Astrocyte of the spinal cord (primary cell): ENCODE measurements at regions not wholly inside any gene's neighbourhood (a gene's known extent, or its start where the extent isn't known, plus 50 kb on each side); places are given as distances from the start of the nearest gene placed in this dataset.

ENCODE experiments used
- DNase-seq: peaks from one replicate; pipeline ENCODE4 v3.0.0; 2011; ENCODE audit warnings: low read depth, low spot score
- H3K4me3 ChIP-seq: 2 replicates; pipeline ENCODE4 v1.5.1; 2011; ENCODE audit warnings: low read depth, mild to moderate bottlenecking, low read length, moderate library complexity
- in situ Hi-C: cut with HindIII; loops from 2 replicates; pipeline ENCODE4 v1.10.0; 2017; ENCODE audit warnings: low sequenced_read_pairs
- TF ChIP-seq, protein P1 (sequence below): IDR thresholded peaks from 2 replicates; pipeline ENCODE4 v1.5.1; 2012; ENCODE audit warnings: low read depth, mild to moderate bottlenecking, low read length, inconsistent platforms

DNA sequence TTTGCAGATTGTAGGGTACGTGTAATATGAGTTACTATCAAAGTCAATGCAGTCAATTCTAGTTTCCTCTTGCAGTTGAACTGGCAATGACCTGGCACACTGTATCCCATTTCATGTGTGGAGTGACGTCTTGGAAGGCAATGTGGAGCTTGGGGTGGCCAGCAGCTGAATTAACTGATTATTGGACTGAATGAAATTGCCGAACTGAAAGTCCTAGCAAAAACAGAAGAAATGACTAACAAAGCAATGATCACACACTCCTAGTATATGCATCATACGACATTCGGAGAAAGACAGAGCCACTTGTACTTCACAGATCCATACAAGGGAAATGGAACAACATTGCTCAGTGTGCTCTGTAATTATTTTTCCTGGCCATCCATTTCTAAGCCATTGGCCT lies 259.1 kb upstream of the DAPK1 start:
- in situ Hi-C loops = no loop called here
- peak; percentile 6 for DNase-seq
- no peak overlapping the region for H3K4me3 ChIP-seq
- TF ChIP-seq, protein P1, sequence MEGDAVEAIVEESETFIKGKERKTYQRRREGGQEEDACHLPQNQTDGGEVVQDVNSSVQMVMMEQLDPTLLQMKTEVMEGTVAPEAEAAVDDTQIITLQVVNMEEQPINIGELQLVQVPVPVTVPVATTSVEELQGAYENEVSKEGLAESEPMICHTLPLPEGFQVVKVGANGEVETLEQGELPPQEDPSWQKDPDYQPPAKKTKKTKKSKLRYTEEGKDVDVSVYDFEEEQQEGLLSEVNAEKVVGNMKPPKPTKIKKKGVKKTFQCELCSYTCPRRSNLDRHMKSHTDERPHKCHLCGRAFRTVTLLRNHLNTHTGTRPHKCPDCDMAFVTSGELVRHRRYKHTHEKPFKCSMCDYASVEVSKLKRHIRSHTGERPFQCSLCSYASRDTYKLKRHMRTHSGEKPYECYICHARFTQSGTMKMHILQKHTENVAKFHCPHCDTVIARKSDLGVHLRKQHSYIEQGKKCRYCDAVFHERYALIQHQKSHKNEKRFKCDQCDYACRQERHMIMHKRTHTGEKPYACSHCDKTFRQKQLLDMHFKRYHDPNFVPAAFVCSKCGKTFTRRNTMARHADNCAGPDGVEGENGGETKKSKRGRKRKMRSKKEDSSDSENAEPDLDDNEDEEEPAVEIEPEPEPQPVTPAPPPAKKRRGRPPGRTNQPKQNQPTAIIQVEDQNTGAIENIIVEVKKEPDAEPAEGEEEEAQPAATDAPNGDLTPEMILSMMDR = no peak

DNA sequence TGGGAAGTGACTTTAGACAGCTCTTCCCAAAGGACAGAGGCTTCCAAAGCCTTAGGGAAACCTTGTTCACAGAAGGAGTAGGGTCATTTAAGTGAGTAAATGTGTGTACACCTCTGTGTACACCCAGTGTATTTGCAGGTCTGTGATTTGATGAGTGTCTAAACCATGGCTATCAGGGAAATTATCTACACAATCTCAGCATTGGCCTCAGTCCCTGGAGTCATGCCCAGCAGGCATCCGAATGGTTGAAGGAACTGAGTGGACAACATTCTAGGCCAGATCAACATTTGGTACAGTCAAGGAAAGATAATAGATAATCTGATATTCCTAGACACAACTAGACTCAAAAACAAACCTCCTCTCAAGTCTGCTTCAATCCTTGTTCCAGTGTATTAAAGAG lies 258.4 kb upstream of the DAPK1 start:
- in situ Hi-C loops = no loop called here
- DNase-seq = no peak
- TF ChIP-seq, protein P1 = no peak
- H3K4me3 ChIP-seq = no peak overlapping the region

DNA sequence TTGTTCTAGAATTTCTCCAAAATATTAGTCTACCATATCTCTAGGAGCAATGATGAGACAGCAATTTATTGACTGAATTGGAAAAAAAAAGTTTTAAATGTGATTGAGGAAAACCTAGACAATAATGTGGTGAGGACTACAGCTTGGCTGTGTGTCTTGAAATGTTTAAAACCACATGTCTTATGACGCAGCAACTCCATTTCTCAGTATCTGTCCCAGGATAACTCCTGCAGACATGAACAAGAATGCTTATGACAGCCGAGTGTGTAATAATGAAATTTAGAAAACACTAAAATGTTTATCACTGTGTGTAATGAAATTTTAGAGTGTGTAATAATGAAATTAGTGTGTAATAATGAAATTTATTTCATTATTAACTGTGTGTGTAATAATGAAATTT lies 254.1 kb upstream of the DAPK1 start:
- TF ChIP-seq, protein P1 = no peak
- in situ Hi-C loops = no loop called here
- H3K4me3 ChIP-seq = no peak overlapping the region
- no peak for DNase-seq

DNA sequence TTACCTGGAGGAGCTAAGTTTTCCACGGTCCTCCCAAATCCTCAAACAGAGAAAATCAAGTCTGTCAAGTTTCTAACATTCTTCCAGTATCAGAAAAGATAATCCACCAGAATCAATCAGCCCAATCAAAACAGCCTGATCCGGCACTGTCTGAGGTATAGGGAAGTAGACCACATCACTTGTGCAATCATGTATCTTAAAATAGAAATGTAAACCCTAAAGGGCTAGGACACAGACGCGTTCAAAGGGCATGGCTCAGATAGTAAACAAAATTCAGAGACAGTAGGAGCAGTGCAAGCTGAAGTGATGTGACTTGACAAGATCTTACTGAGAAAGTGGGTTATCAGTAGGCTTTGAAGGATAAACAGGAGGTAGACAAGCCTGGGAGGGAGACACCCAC lies 252.4 kb upstream of the DAPK1 start:
- no peak for DNase-seq
- in situ Hi-C loops = no loop called here
- no peak overlapping the region for H3K4me3 ChIP-seq
- TF ChIP-seq, protein P1 = no peak

DNA sequence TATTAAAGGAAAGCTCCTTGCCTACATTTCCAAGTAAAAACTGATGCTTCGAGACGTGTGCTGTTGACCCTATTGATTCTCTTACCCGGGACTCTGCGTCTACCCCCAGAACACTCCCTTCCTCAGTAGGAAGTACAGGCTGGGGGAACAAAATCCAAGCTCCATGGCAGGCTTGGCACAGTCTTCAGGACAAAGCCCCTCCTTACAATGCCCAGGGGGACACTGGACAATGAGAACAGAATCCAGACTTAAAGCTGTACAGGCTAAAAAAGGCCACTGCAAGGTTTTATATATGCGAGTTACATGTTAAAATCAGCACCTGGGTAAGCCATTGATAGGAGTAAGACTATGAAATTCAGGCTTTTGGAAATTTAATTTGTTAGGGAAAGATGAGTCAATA lies 250.6 kb upstream of the DAPK1 start:
- H3K4me3 ChIP-seq = no peak overlapping the region
- in situ Hi-C loops = no loop called here
- no peak for DNase-seq
- TF ChIP-seq, protein P1 = no peak

DNA sequence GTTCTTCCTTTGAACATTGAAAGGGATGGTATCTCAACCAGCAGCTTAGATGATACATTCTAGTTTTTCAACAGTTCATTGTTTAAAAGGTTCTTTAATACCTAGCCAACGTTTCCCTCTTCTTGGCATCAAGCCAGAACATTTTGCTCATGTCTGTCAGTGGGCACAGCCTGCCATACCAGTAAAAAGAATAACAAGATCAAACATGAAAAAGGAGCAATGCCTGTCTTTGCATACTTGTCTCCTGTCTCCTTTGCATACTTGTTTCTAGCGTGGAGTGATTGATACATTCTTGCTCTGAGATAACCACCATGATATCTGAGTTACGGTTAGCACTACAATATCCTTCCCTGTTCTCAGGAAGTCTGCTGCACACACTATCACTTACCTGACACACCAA lies 248.6 kb upstream of the DAPK1 start:
- in situ Hi-C loops = no loop called here
- TF ChIP-seq, protein P1 = no peak
- no peak for DNase-seq
- no peak overlapping the region for H3K4me3 ChIP-seq

DNA sequence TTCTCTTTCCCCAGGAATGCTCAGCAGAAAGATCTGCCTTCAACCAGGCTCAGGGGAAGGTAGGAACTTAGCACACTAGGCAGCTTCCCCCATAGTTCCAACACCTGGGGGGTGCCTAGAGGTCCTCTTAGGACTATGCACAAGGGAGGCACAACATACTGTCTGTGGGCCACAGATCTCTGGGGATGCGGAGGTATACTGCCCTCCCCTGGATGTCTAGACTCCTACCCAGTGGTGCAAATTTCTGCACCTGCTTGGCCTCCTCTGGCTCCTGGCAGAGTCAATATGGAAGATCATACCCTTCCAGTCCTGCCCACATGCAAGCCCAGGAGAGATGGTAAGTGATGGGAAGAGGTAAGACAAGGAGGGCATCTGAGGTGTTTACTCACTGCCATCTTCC lies 247.5 kb upstream of the DAPK1 start:
- DNase-seq = no peak
- in situ Hi-C loops = no loop called here
- TF ChIP-seq, protein P1 = no peak
- no peak overlapping the region for H3K4me3 ChIP-seq
